HEK293 (cell line): ENCODE measurements at regions not wholly inside any gene's neighbourhood (a gene's known extent, or its start where the extent isn't known, plus 50 kb on each side); places are given as distances from the start of the nearest gene placed in this dataset.
A peak's percentile ranks its signal among the peaks of the same experiment; 100 is the strongest.

ENCODE experiments used
- BCL6B ChIP-seq: fragments of 450-650 bp; formaldehyde crosslinking; IDR thresholded peaks from 2 replicates; pipeline ENCODE4 v1.5.1; 2017; ENCODE audit warnings: missing biosample characterization, missing genetic modification characterization
- ELK4 ChIP-seq: IDR thresholded peaks from 2 replicates; pipeline ENCODE4 v1.6.1; 2011; ENCODE audit warnings: mild to moderate bottlenecking, low read depth, low read length, borderline replicate concordance
- GLI2 ChIP-seq: fragments of 450-650 bp; formaldehyde crosslinking; IDR thresholded peaks from 2 replicates; pipeline ENCODE4; 2017; ENCODE audit warnings: missing biosample characterization, missing genetic modification characterization, low read depth, borderline replicate concordance
- OVOL3 ChIP-seq: fragments of 450-650 bp; formaldehyde crosslinking; IDR thresholded peaks from 2 replicates; pipeline ENCODE4 v1.5.1; 2016; ENCODE audit warnings: missing biosample characterization, missing genetic modification characterization
- SP7 ChIP-seq: fragments of 450-650 bp; formaldehyde crosslinking; IDR thresholded peaks from 2 replicates; pipeline ENCODE4 v1.5.1; 2016; ENCODE audit warnings: missing biosample characterization, missing genetic modification characterization
- ZBTB17 ChIP-seq: fragments of 450-650 bp; formaldehyde crosslinking; IDR thresholded peaks from 2 replicates; pipeline ENCODE4 v1.5.1; 2016; ENCODE audit warnings: missing biosample characterization, missing genetic modification characterization
- ZNF214 ChIP-seq: fragments of 450-650 bp; formaldehyde crosslinking; IDR thresholded peaks from 2 replicates; pipeline ENCODE4 v1.5.1; 2017; ENCODE audit warnings: missing biosample characterization, mild to moderate bottlenecking, missing genetic modification characterization, borderline replicate concordance
- ZNF221 ChIP-seq: fragments of 450-650 bp; formaldehyde crosslinking; IDR thresholded peaks from 2 replicates; pipeline ENCODE4 v1.5.1; 2017; ENCODE audit warnings: missing biosample characterization, missing genetic modification characterization, borderline replicate concordance
- ZNF398 ChIP-seq: fragments of 450-650 bp; formaldehyde crosslinking; IDR thresholded peaks from 2 replicates; pipeline ENCODE4 v1.5.1; 2017; ENCODE audit warnings: missing biosample characterization, missing genetic modification characterization
- ZNF645 ChIP-seq: fragments of 450-650 bp; formaldehyde crosslinking; IDR thresholded peaks from 2 replicates; pipeline ENCODE4; 2016; ENCODE audit warnings: missing biosample characterization, missing genetic modification characterization
- ZNF701 ChIP-seq: fragments of 450-650 bp; formaldehyde crosslinking; IDR thresholded peaks from 2 replicates; pipeline ENCODE4 v1.5.1; 2016; ENCODE audit warnings: missing biosample characterization, missing genetic modification characterization
- ZNF707 ChIP-seq: fragments of 450-650 bp; formaldehyde crosslinking; IDR thresholded peaks from 2 replicates; pipeline ENCODE4 v1.5.1; 2016; ENCODE audit warnings: missing biosample characterization, missing genetic modification characterization
- TF ChIP-seq, protein P1 (sequence below): fragments of 450-650 bp; formaldehyde crosslinking; IDR thresholded peaks from 2 replicates; pipeline ENCODE4 v1.5.1; 2017; ENCODE audit warnings: missing biosample characterization, missing genetic modification characterization
- TF ChIP-seq, protein P2 (sequence below): fragments of 450-650 bp; formaldehyde crosslinking; IDR thresholded peaks from 2 replicates; pipeline ENCODE4 v1.5.1; 2016; ENCODE audit warnings: missing biosample characterization, missing genetic modification characterization
- TF ChIP-seq, protein P3 (sequence below): fragments of 450-650 bp; formaldehyde crosslinking; conservative IDR thresholded peaks from 2 replicates; pipeline ENCODE4 v1.5.1; 2016; ENCODE audit warnings: low read depth, missing biosample characterization, missing genetic modification characterization

- no peak for TF ChIP-seq ZNF221 (tag by site-specific recombination)
- TF ChIP-seq BCL6B (tag by site-specific recombination) = 0 out of 2 replicates have a peak, but pooled peaks have one; percentile 13
- TF ChIP-seq, protein P1, sequence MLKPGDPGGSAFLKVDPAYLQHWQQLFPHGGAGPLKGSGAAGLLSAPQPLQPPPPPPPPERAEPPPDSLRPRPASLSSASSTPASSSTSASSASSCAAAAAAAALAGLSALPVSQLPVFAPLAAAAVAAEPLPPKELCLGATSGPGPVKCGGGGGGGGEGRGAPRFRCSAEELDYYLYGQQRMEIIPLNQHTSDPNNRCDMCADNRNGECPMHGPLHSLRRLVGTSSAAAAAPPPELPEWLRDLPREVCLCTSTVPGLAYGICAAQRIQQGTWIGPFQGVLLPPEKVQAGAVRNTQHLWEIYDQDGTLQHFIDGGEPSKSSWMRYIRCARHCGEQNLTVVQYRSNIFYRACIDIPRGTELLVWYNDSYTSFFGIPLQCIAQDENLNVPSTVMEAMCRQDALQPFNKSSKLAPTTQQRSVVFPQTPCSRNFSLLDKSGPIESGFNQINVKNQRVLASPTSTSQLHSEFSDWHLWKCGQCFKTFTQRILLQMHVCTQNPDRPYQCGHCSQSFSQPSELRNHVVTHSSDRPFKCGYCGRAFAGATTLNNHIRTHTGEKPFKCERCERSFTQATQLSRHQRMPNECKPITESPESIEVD = peak; percentile 64
- TF ChIP-seq ZNF398 (tag by site-specific recombination) = 0 out of 2 replicates have a peak, but pooled peaks have one; percentile 9
- TF ChIP-seq SP7 = peak; percentile 91
- TF ChIP-seq, protein P2, sequence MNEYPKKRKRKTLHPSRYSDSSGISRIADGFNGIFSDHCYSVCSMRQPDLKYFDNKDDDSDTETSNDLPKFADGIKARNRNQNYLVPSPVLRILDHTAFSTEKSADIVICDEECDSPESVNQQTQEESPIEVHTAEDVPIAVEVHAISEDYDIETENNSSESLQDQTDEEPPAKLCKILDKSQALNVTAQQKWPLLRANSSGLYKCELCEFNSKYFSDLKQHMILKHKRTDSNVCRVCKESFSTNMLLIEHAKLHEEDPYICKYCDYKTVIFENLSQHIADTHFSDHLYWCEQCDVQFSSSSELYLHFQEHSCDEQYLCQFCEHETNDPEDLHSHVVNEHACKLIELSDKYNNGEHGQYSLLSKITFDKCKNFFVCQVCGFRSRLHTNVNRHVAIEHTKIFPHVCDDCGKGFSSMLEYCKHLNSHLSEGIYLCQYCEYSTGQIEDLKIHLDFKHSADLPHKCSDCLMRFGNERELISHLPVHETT (tag by site-specific recombination) = no peak
- 0 out of 2 replicates have a peak, but pooled peaks have one; percentile 16 for TF ChIP-seq ZBTB17 (tag by site-specific recombination)
- TF ChIP-seq OVOL3 = no peak
- no peak for TF ChIP-seq GLI2
- no peak for TF ChIP-seq ZNF214
- no peak for TF ChIP-seq ZNF707 (tag by site-specific recombination)
- TF ChIP-seq, protein P3, sequence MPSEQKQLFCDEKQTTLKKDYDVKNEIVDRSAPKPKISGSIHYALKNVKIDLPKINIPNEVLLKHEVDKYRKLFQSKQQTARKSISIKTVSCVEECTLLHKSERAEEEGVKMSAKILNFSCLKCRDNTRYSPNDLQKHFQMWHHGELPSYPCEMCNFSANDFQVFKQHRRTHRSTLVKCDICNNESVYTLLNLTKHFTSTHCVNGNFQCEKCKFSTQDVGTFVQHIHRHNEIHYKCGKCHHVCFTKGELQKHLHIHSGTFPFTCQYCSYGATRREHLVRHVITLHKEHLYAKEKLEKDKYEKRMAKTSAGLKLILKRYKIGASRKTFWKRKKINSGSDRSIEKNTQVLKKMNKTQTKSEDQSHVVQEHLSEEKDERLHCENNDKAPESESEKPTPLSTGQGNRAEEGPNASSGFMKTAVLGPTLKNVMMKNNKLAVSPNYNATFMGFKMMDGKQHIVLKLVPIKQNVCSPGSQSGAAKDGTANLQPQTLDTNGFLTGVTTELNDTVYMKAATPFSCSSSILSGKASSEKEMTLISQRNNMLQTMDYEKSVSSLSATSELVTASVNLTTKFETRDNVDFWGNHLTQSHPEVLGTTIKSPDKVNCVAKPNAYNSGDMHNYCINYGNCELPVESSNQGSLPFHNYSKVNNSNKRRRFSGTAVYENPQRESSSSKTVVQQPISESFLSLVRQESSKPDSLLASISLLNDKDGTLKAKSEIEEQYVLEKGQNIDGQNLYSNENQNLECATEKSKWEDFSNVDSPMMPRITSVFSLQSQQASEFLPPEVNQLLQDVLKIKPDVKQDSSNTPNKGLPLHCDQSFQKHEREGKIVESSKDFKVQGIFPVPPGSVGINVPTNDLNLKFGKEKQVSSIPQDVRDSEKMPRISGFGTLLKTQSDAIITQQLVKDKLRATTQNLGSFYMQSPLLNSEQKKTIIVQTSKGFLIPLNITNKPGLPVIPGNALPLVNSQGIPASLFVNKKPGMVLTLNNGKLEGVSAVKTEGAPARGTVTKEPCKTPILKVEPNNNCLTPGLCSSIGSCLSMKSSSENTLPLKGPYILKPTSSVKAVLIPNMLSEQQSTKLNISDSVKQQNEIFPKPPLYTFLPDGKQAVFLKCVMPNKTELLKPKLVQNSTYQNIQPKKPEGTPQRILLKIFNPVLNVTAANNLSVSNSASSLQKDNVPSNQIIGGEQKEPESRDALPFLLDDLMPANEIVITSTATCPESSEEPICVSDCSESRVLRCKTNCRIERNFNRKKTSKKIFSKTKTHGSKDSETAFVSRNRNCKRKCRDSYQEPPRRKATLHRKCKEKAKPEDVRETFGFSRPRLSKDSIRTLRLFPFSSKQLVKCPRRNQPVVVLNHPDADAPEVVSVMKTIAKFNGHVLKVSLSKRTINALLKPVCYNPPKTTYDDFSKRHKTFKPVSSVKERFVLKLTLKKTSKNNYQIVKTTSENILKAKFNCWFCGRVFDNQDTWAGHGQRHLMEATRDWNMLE (tag by site-specific recombination) = 0 out of 2 replicates have a peak, but pooled peaks have one; percentile 31
- no peak for TF ChIP-seq ELK4
- no peak for TF ChIP-seq ZNF701 (tag by site-specific recombination)
- no peak for TF ChIP-seq ZNF645
- TF ChIP-seq, all 188 proteins: peak for 7
Observed at GRCh38 chr7:85469446-85470010, 282.7 kb upstream of the SEMA3D start (continued).
